ENCODE measurements at regions not wholly inside any gene's neighbourhood (a gene's known extent, or its start where the extent isn't known, plus 50 kb on each side); places are given as distances from the start of the nearest gene placed in this dataset.

GRCh38 chr5:20514145-20514544, 526.1 kb upstream of the CDH18 start:
- 52% methylated on average over 2 of the region's 4 CpGs for WGBS (ENCODE audit: insufficient coverage, low lambda C conversion rate)
- H3K4me3 ChIP-seq (ENCODE audit: low read length): no peak overlapping the region
- H3K27ac ChIP-seq (ENCODE audit: low read length): no peak overlapping the region
- no peaks in the 10 kb centered on the region for H3K27me3 ChIP-seq (ENCODE audit: control insufficient read depth, insufficient read depth, low read length)
- no peaks in the 10 kb centered on the region for H3K36me3 ChIP-seq (ENCODE audit: control insufficient read depth, insufficient read depth, low read length)
- DNase-seq: no peak
- H3K9me3 ChIP-seq (ENCODE audit: control insufficient read depth, low read depth, low read length): no peaks in the 10 kb centered on the region
- no peaks in the 10 kb centered on the region for H3K4me1 ChIP-seq (ENCODE audit: control insufficient read depth, insufficient read depth, low read length)

- Histone ChIP-seq H3K4me3 (ENCODE audit: low read length) (no peak overlapping the region), H3K9me3 (ENCODE audit: control insufficient read depth, low read depth, low read length) (no peaks in the 10 kb centered on the region), H3K4me1 (ENCODE audit: control insufficient read depth, insufficient read depth, low read length) (no peaks in the 10 kb centered on the region), H3K27ac (ENCODE audit: low read length) (no peak overlapping the region), H3K36me3 (ENCODE audit: control insufficient read depth, insufficient read depth, low read length) (no peaks in the 10 kb centered on the region), H3K27me3 (ENCODE audit: control insufficient read depth, insufficient read depth, low read length) (no peaks in the 10 kb centered on the region)
- no peak for DNase-seq
- no CpG with 5 or more reads among the region's 2 CpGs for WGBS (ENCODE audit: insufficient coverage, low lambda C conversion rate)
Observed at GRCh38 chr5:20500546-20500945, 512.5 kb upstream of the CDH18 start.

- DNase-seq: no peak
- no peak overlapping the region for H3K27ac ChIP-seq (ENCODE audit: low read length)
- no peaks in the 10 kb centered on the region for H3K4me1 ChIP-seq (ENCODE audit: control insufficient read depth, insufficient read depth, low read length)
- no peak overlapping the region for H3K4me3 ChIP-seq (ENCODE audit: low read length)
- WGBS (ENCODE audit: insufficient coverage, low lambda C conversion rate): 70% methylated on average over 2 of the region's 3 CpGs
- H3K27me3 ChIP-seq (ENCODE audit: control insufficient read depth, insufficient read depth, low read length): no peaks in the 10 kb centered on the region
- no peaks in the 10 kb centered on the region for H3K9me3 ChIP-seq (ENCODE audit: control insufficient read depth, low read depth, low read length)
- no peaks in the 10 kb centered on the region for H3K36me3 ChIP-seq (ENCODE audit: control insufficient read depth, insufficient read depth, low read length)
Observed at GRCh38 chr5:20498926-20499325, 510.9 kb upstream of the CDH18 start.

- Histone ChIP-seq H3K4me3 (ENCODE audit: low read length) (no peak overlapping the region), H3K9me3 (ENCODE audit: control insufficient read depth, low read depth, low read length) (no peaks in the 10 kb centered on the region), H3K4me1 (ENCODE audit: control insufficient read depth, insufficient read depth, low read length) (no peaks in the 10 kb centered on the region), H3K36me3 (ENCODE audit: control insufficient read depth, insufficient read depth, low read length) (no peaks in the 10 kb centered on the region), H3K27ac (ENCODE audit: low read length) (no peak overlapping the region), H3K27me3 (ENCODE audit: control insufficient read depth, insufficient read depth, low read length) (no peaks in the 10 kb centered on the region)
- no peak for DNase-seq
- no CpG with 5 or more reads among the region's 1 CpG for WGBS (ENCODE audit: insufficient coverage, low lambda C conversion rate)
Observed at GRCh38 chr5:20498102-20498501, 510.1 kb upstream of the CDH18 start.

GRCh38 chr5:20497356-20497755, 509.4 kb upstream of the CDH18 start:
- no peaks in the 10 kb centered on the region for H3K9me3 ChIP-seq (ENCODE audit: control insufficient read depth, low read depth, low read length)
- H3K4me1 ChIP-seq (ENCODE audit: control insufficient read depth, insufficient read depth, low read length): no peaks in the 10 kb centered on the region
- H3K27ac ChIP-seq (ENCODE audit: low read length): no peak overlapping the region
- no peaks in the 10 kb centered on the region for H3K36me3 ChIP-seq (ENCODE audit: control insufficient read depth, insufficient read depth, low read length)
- DNase-seq: no peak
- WGBS (ENCODE audit: insufficient coverage, low lambda C conversion rate): no CpG with 5 or more reads among the region's 2 CpGs
- H3K4me3 ChIP-seq (ENCODE audit: low read length): no peak overlapping the region
- H3K27me3 ChIP-seq (ENCODE audit: control insufficient read depth, insufficient read depth, low read length): no peaks in the 10 kb centered on the region

GRCh38 chr5:20494706-20495105, 506.7 kb upstream of the CDH18 start:
- no peaks in the 10 kb centered on the region for H3K4me1 ChIP-seq (ENCODE audit: control insufficient read depth, insufficient read depth, low read length)
- WGBS (ENCODE audit: insufficient coverage, low lambda C conversion rate): 96% methylated on average over 4 of the region's 5 CpGs
- DNase-seq: no peak
- H3K27ac ChIP-seq (ENCODE audit: low read length): no peak overlapping the region
- H3K27me3 ChIP-seq (ENCODE audit: control insufficient read depth, insufficient read depth, low read length): no peaks in the 10 kb centered on the region
- H3K36me3 ChIP-seq (ENCODE audit: control insufficient read depth, insufficient read depth, low read length): no peaks in the 10 kb centered on the region
- no peak overlapping the region for H3K4me3 ChIP-seq (ENCODE audit: low read length)
- no peaks in the 10 kb centered on the region for H3K9me3 ChIP-seq (ENCODE audit: control insufficient read depth, low read depth, low read length)

- DNase-seq: no peak
- Histone ChIP-seq H3K36me3 (ENCODE audit: control insufficient read depth, insufficient read depth, low read length) (no peaks in the 10 kb centered on the region), H3K9me3 (ENCODE audit: control insufficient read depth, low read depth, low read length) (no peaks in the 10 kb centered on the region), H3K27ac (ENCODE audit: low read length) (no peak overlapping the region), H3K4me1 (ENCODE audit: control insufficient read depth, insufficient read depth, low read length) (no peaks in the 10 kb centered on the region), H3K4me3 (ENCODE audit: low read length) (no peak overlapping the region), H3K27me3 (ENCODE audit: control insufficient read depth, insufficient read depth, low read length) (no peaks in the 10 kb centered on the region)
- WGBS (ENCODE audit: insufficient coverage, low lambda C conversion rate): no CpG with 5 or more reads among the region's 4 CpGs
Observed at GRCh38 chr5:20486826-20487225, 498.8 kb upstream of the CDH18 start.

GRCh38 chr5:20476016-20476415, 488.0 kb upstream of the CDH18 start:
- Histone ChIP-seq H3K9me3 (ENCODE audit: control insufficient read depth, low read depth, low read length) (no peaks in the 10 kb centered on the region), H3K27ac (ENCODE audit: low read length) (no peak overlapping the region), H3K36me3 (ENCODE audit: control insufficient read depth, insufficient read depth, low read length) (no peaks in the 10 kb centered on the region), H3K4me1 (ENCODE audit: control insufficient read depth, insufficient read depth, low read length) (no peaks in the 10 kb centered on the region), H3K27me3 (ENCODE audit: control insufficient read depth, insufficient read depth, low read length) (no peaks in the 10 kb centered on the region), H3K4me3 (ENCODE audit: low read length) (no peak overlapping the region)
- DNase-seq: no peak
- no CpG with 5 or more reads among the region's 1 CpG for WGBS (ENCODE audit: insufficient coverage, low lambda C conversion rate)

- Histone ChIP-seq H3K4me3 (ENCODE audit: low read length) (no peak overlapping the region), H3K36me3 (ENCODE audit: control insufficient read depth, insufficient read depth, low read length) (no peaks in the 10 kb centered on the region), H3K4me1 (ENCODE audit: control insufficient read depth, insufficient read depth, low read length) (no peaks in the 10 kb centered on the region), H3K27ac (ENCODE audit: low read length) (no peak overlapping the region), H3K9me3 (ENCODE audit: control insufficient read depth, low read depth, low read length) (no peaks in the 10 kb centered on the region), H3K27me3 (ENCODE audit: control insufficient read depth, insufficient read depth, low read length) (no peaks in the 10 kb centered on the region)
- DNase-seq: no peak
- WGBS (ENCODE audit: insufficient coverage, low lambda C conversion rate): 100% methylated on average over 1 of the region's 1 CpG
Observed at GRCh38 chr5:20470997-20471396, 483.0 kb upstream of the CDH18 start.

GRCh38 chr5:20469792-20470191, 481.8 kb upstream of the CDH18 start:
- H3K27me3 ChIP-seq (ENCODE audit: control insufficient read depth, insufficient read depth, low read length): no peaks in the 10 kb centered on the region
- H3K4me3 ChIP-seq (ENCODE audit: low read length): no peak overlapping the region
- WGBS (ENCODE audit: insufficient coverage, low lambda C conversion rate): no CpG with 5 or more reads among the region's 2 CpGs
- DNase-seq: no peak
- H3K9me3 ChIP-seq (ENCODE audit: control insufficient read depth, low read depth, low read length): no peaks in the 10 kb centered on the region
- no peaks in the 10 kb centered on the region for H3K4me1 ChIP-seq (ENCODE audit: control insufficient read depth, insufficient read depth, low read length)
- no peaks in the 10 kb centered on the region for H3K36me3 ChIP-seq (ENCODE audit: control insufficient read depth, insufficient read depth, low read length)
- H3K27ac ChIP-seq (ENCODE audit: low read length): no peak overlapping the region

GRCh38 chr5:20469390-20469789, 481.4 kb upstream of the CDH18 start:
- Histone ChIP-seq H3K27ac (ENCODE audit: low read length) (no peak overlapping the region), H3K4me1 (ENCODE audit: control insufficient read depth, insufficient read depth, low read length) (no peaks in the 10 kb centered on the region), H3K4me3 (ENCODE audit: low read length) (no peak overlapping the region), H3K27me3 (ENCODE audit: control insufficient read depth, insufficient read depth, low read length) (no peaks in the 10 kb centered on the region), H3K9me3 (ENCODE audit: control insufficient read depth, low read depth, low read length) (no peaks in the 10 kb centered on the region), H3K36me3 (ENCODE audit: control insufficient read depth, insufficient read depth, low read length) (no peaks in the 10 kb centered on the region)
- DNase-seq: no peak
- 80% methylated on average over 1 of the region's 3 CpGs for WGBS (ENCODE audit: insufficient coverage, low lambda C conversion rate)
